ENCODE measurements at regions not wholly inside any gene's neighbourhood (a gene's known extent, or its start where the extent isn't known, plus 50 kb on each side); places are given as distances from the start of the nearest gene placed in this dataset.

GRCh38 chr1:10848109-10848684 lies 51.8 kb upstream of the CASZ1 start:
- DNase-seq: no peak

- no peak for DNase-seq
These were observed 53.6 kb upstream of the CASZ1 start for GRCh38 chr1:10850026-10850425.

GRCh38 chr1:10851024-10852013 lies 54.9 kb upstream of the CASZ1 start:
- DNase-seq: no peak

- no peak for DNase-seq
These were observed 55.6 kb upstream of the CASZ1 start for GRCh38 chr1:10852018-10852417.

GRCh38 chr1:10852486-10852885 lies 56.0 kb upstream of the CASZ1 start:
- no peak for DNase-seq

GRCh38 chr1:10852998-10853520 lies 56.6 kb upstream of the CASZ1 start:
- DNase-seq: no peak

- no peak for DNase-seq
These were observed 57.3 kb upstream of the CASZ1 start for GRCh38 chr1:10853701-10854100.

- no peak for DNase-seq
These were observed 58.5 kb upstream of the CASZ1 start for GRCh38 chr1:10854856-10855459.

GRCh38 chr1:10856176-10856683 lies 59.8 kb upstream of the CASZ1 start:
- no peak for DNase-seq

GRCh38 chr1:10856863-10857598 lies 60.6 kb upstream of the CASZ1 start:
- no peak for DNase-seq

GRCh38 chr1:10857687-10858086 lies 61.2 kb upstream of the CASZ1 start:
- DNase-seq: no peak

GRCh38 chr1:10860218-10860617 lies 63.8 kb upstream of the CASZ1 start:
- DNase-seq: no peak

- no peak for DNase-seq
These were observed 64.2 kb upstream of the CASZ1 start for GRCh38 chr1:10860682-10861081.

- DNase-seq: no peak
These were observed 65.4 kb upstream of the CASZ1 start for GRCh38 chr1:10861822-10862221.

- no peak for DNase-seq
These were observed 66.4 kb upstream of the CASZ1 start for GRCh38 chr1:10862743-10863335.

GRCh38 chr1:10863886-10864285 lies 67.4 kb upstream of the CASZ1 start:
- DNase-seq: no peak

GRCh38 chr1:10864776-10865175 lies 68.3 kb upstream of the CASZ1 start:
- DNase-seq: no peak

- DNase-seq: no peak
These were observed 69.3 kb upstream of the CASZ1 start for GRCh38 chr1:10865518-10866320.

GRCh38 chr1:10866321-10867093 lies 70.1 kb upstream of the CASZ1 start:
- no peak for DNase-seq

- DNase-seq: peak; percentile 79
These were observed 70.8 kb upstream of the CASZ1 start for GRCh38 chr1:10867138-10867721.
